OCI-LY7 (cell line): ENCODE measurements at regions not wholly inside any gene's neighbourhood (a gene's known extent, or its start where the extent isn't known, plus 50 kb on each side); places are given as distances from the start of the nearest gene placed in this dataset.

ENCODE experiments used
- BruUV-seq: library from RNA; stranded (reverse); fragments of 400-500 nt; replicated peaks from 2 replicates; lab custom pipeline; 2021; lab: Mats Ljungman, UMichigan
- CTCF ChIA-PET: fragments of 300-600 bp; sonication (Branson Sonifier 250); formaldehyde crosslinking; loops from one replicate; lab custom pipeline; 2022; ENCODE audit warnings: antibody characterized with exemption; ENCODE audit not compliant: unreplicated experiment; lab: Charles Lee
- POLR2A ChIA-PET: fragments of 300-600 bp; sonication (Branson Sonifier 250); formaldehyde crosslinking; loops from one replicate; lab custom pipeline; 2022; ENCODE audit warnings: antibody characterized with exemption; lab: Charles Lee
- DNase-seq: peaks from one replicate; pipeline ENCODE4 v3.0.0-alpha.2; 2015; ENCODE audit warnings: low spot score
- H2AFZ ChIP-seq: fragments of 200-600 bp; sonication (generic), shearing (Covaris generic); 2 replicates; pipeline ENCODE4 v1.6.1; 2014; ENCODE audit warnings: mild to moderate bottlenecking, antibody characterized with exemption, low read length, moderate library complexity
- H3K27ac ChIP-seq: fragments of 200-600 bp; sonication (generic); 2 replicates; pipeline ENCODE4 v1.5.1; 2014; ENCODE audit warnings: mixed run types, low read depth, mild to moderate bottlenecking, moderate library complexity, low read length, inconsistent platforms; ENCODE audit not compliant: poor library complexity, severe bottlenecking
- H3K36me3 ChIP-seq: fragments of 200-600 bp; sonication (generic); 2 replicates; pipeline ENCODE4 v1.6.1; 2014; ENCODE audit warnings: mild to moderate bottlenecking, antibody characterized with exemption, low read length, moderate library complexity, mixed read lengths; ENCODE audit not compliant: insufficient read depth
- H3K4me1 ChIP-seq: fragments of 200-600 bp; sonication (generic); 2 replicates; pipeline ENCODE4 v1.5.1; 2014; ENCODE audit warnings: mild to moderate bottlenecking, low read length; ENCODE audit not compliant: insufficient read depth, poor library complexity, severe bottlenecking
- H3K4me2 ChIP-seq: fragments of 200-600 bp; sonication (generic); 2 replicates; pipeline ENCODE4 v1.6.1; 2014; ENCODE audit warnings: mild to moderate bottlenecking, low read length
- H3K4me3 ChIP-seq: fragments of 200-600 bp; sonication (generic); 2 replicates; pipeline ENCODE4 v1.5.1; 2014; ENCODE audit warnings: mild to moderate bottlenecking, low read depth, low read length; ENCODE audit not compliant: poor library complexity, severe bottlenecking
- H3K79me2 ChIP-seq: fragments of 200-600 bp; sonication (generic); 2 replicates; pipeline ENCODE4 v1.6.1; 2016; ENCODE audit warnings: low read depth, mild to moderate bottlenecking, low read length, moderate library complexity, mixed read lengths; ENCODE audit not compliant: insufficient read depth
- H3K9me2 ChIP-seq: fragments of 200-600 bp; sonication (generic); 2 replicates; pipeline ENCODE4 v1.6.1; 2016; ENCODE audit warnings: mild to moderate bottlenecking, low read length, mixed read lengths; ENCODE audit not compliant: insufficient read depth
- H3K9me3 ChIP-seq: fragments of 200-600 bp; sonication (generic); 2 replicates; pipeline ENCODE4 v1.6.1; 2014; ENCODE audit warnings: mild to moderate bottlenecking, mixed run types, low read length, mixed read lengths
- H4K20me1 ChIP-seq: fragments of 200-600 bp; sonication (generic); 2 replicates; pipeline ENCODE4 v1.6.1; 2014; ENCODE audit warnings: mild to moderate bottlenecking, antibody characterized with exemption, low read length, moderate library complexity, mixed read lengths; ENCODE audit not compliant: insufficient read depth
- EZH2phosphoT487 ChIP-seq: fragments of 200-600 bp; sonication (generic); IDR thresholded peaks from 2 replicates; pipeline ENCODE4 v1.6.1; 2018; ENCODE audit warnings: low read depth, borderline replicate concordance, mild to moderate bottlenecking, mixed run types, antibody characterized with exemption, low read length, moderate library complexity, mixed read lengths
- intact Hi-C: fragments of 100-400 bp; cut with micrococcal nuclease; formaldehyde crosslinking; loops from one replicate; pipeline ENCODE4 v1.10.0; 2022; ENCODE audit not compliant: unreplicated experiment
- TF ChIP-seq, protein P1 (sequence below): fragments of 200-600 bp; sonication (generic); conservative IDR thresholded peaks from 2 replicates; pipeline ENCODE4 v1.5.1; 2014; ENCODE audit warnings: mild to moderate bottlenecking, antibody characterized with exemption, low read length, moderate library complexity, mixed read lengths

DNA sequence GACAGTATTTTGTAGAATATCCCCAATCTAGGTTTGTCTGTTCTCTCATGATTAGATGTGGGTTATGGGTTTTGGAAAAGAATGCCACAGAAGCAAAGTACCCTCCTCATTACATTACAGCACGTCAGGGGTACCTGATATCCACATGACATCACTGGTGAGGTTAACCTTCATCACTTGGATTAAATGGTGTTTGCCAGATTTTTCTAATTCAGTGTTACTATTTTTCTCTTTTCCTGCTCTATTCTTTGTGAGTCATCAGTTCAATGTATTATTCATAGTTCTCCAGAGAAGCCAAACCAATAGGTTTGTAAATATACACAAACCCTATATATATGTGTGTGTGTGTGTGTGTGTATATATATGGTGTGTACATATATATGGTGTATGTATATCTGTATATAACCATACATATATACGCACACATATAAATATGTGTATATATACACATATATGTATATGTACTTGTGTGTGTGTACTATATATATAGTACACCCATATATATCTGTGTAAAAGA is 131.4 kb downstream of the LMNTD1 start:
- H4K20me1 ChIP-seq, result no peaks in the 10 kb centered on the region
- no peaks in the 10 kb centered on the region for H3K79me2 ChIP-seq
- intact Hi-C loops, result no loop called here
- H3K4me1 ChIP-seq, result no peaks in the 10 kb centered on the region
- no peak for DNase-seq
- H3K4me3 ChIP-seq, result no peak overlapping the region
- CTCF ChIA-PET, result no interaction called here
- TF ChIP-seq, protein P1, sequence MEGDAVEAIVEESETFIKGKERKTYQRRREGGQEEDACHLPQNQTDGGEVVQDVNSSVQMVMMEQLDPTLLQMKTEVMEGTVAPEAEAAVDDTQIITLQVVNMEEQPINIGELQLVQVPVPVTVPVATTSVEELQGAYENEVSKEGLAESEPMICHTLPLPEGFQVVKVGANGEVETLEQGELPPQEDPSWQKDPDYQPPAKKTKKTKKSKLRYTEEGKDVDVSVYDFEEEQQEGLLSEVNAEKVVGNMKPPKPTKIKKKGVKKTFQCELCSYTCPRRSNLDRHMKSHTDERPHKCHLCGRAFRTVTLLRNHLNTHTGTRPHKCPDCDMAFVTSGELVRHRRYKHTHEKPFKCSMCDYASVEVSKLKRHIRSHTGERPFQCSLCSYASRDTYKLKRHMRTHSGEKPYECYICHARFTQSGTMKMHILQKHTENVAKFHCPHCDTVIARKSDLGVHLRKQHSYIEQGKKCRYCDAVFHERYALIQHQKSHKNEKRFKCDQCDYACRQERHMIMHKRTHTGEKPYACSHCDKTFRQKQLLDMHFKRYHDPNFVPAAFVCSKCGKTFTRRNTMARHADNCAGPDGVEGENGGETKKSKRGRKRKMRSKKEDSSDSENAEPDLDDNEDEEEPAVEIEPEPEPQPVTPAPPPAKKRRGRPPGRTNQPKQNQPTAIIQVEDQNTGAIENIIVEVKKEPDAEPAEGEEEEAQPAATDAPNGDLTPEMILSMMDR, result no peak
- TF ChIP-seq EZH2phosphoT487, result no peak
- H2AFZ ChIP-seq, result no peak overlapping the region
- no peak overlapping the region for H3K4me2 ChIP-seq
- POLR2A ChIA-PET, result interaction anchor here (0.6 kb wide), 1 partner anchor 591 kb away, joined by 3 read pairs; no protein-coding TSS in a partner anchor
- H3K9me3 ChIP-seq, result no peaks in the 10 kb centered on the region
- H3K27ac ChIP-seq, result no peak overlapping the region
- no peaks in the 10 kb centered on the region for H3K36me3 ChIP-seq
- no TSS peak for BruUV-seq
- no peaks in the 10 kb centered on the region for H3K9me2 ChIP-seq

DNA sequence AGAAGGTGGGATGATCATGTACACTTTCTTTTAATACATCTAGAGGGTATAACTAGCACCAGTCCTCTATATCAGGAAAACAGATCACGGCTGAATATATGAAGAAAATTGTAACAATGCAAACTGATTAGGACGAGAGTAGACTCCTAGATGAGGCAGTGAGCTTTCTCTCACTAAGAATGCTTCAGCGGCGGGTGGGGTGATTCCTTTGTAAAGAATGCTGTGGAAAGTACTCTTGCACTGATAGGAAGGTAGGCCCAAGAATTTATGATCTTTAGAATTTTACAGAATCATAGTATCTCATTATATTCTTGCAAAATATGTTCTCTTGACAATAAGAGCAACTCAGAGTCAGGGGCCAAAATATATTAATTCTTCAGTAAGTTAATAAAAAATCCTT is 133.0 kb downstream of the LMNTD1 start:
- Histone ChIP-seq H3K4me3 (no peak overlapping the region), H4K20me1 (no peaks in the 10 kb centered on the region), H3K9me3 (no peaks in the 10 kb centered on the region), H3K79me2 (no peaks in the 10 kb centered on the region), H3K36me3 (no peaks in the 10 kb centered on the region), H3K9me2 (no peaks in the 10 kb centered on the region), H3K27ac (no peak overlapping the region), H3K4me2 (no peak overlapping the region), H3K4me1 (no peaks in the 10 kb centered on the region), H2AFZ (no peak overlapping the region; the same call in 1 of the 2 replicates)
- no TSS peak for BruUV-seq
- POLR2A ChIA-PET, result interaction anchor here (0.6 kb wide), 1 partner anchor 103 kb away, joined by 4 read pairs; no protein-coding TSS in a partner anchor
- no peak for TF ChIP-seq EZH2phosphoT487
- TF ChIP-seq, protein P1, result no peak
- no peak for DNase-seq
- intact Hi-C loops, result no loop called here
- CTCF ChIA-PET, result no interaction called here

DNA sequence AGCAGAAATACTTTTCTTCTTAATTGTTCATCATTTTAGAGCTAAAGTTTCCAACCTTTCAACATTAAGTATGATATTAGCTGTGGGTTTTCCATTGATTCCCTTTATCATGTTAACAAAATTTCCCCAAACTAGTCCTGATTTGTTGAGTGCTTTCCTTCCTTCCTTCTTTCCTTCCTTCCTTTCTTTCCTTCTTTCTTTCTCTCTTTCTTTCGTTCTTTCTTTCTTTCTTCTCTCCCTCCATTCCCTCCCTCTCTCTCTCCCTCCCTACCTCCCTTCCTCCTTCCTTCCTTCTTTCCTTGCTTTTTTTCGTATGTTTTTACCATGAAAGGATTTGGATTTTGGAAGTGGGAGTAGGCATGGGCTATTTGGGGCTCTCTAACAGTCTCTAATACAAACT is 133.5 kb downstream of the LMNTD1 start:
- CTCF ChIA-PET, result no interaction called here
- no TSS peak for BruUV-seq
- DNase-seq, result no peak

More for the DNA sequence above, 133.5 kb downstream of the LMNTD1 start:
- Histone ChIP-seq H3K27ac (no peak overlapping the region), H2AFZ (no peak overlapping the region; the same call in 1 of the 2 replicates), H3K4me1 (no peaks in the 10 kb centered on the region), H3K79me2 (no peaks in the 10 kb centered on the region), H3K4me2 (no peak overlapping the region), H3K4me3 (no peak overlapping the region), H3K9me3 (no peaks in the 10 kb centered on the region), H4K20me1 (no peaks in the 10 kb centered on the region), H3K9me2 (no peaks in the 10 kb centered on the region), H3K36me3 (no peaks in the 10 kb centered on the region)
- TF ChIP-seq, protein P1, result no peak
- TF ChIP-seq EZH2phosphoT487, result no peak
- intact Hi-C loops, result no loop called here
- POLR2A ChIA-PET, result interaction anchor here (0.6 kb wide), 1 partner anchor 102 kb away, joined by 4 read pairs; no protein-coding TSS in a partner anchor
